H9 (cell line): ENCODE measurements at regions not wholly inside any gene's neighbourhood (a gene's known extent, or its start where the extent isn't known, plus 50 kb on each side); places are given as distances from the start of the nearest gene placed in this dataset.

ENCODE experiments used
- DNase-seq: peaks from one replicate; pipeline ENCODE4 v3.0.0-alpha.2; 2017
- H2AFZ ChIP-seq: one replicate; pipeline ENCODE4 v1.6.1; 2013; ENCODE audit warnings: mild to moderate bottlenecking, low read length, control low read depth, moderate library complexity
- H2AK5ac ChIP-seq: 2 replicates; pipeline ENCODE4 v1.6.1; 2013; ENCODE audit warnings: low read length, control low read depth, mixed read lengths; ENCODE audit not compliant: insufficient read length
- H2BK120ac ChIP-seq: one replicate; pipeline ENCODE4 v1.6.1; 2013; ENCODE audit warnings: low read depth, mild to moderate bottlenecking, low read length, control low read depth, inconsistent platforms; ENCODE audit not compliant: poor library complexity, severe bottlenecking
- H2BK12ac ChIP-seq: 2 replicates; pipeline ENCODE4 v1.6.1; 2013; ENCODE audit warnings: low read length, control low read depth, mixed read lengths, low read depth; ENCODE audit not compliant: insufficient read length
- H2BK15ac ChIP-seq: 2 replicates; pipeline ENCODE4 v1.6.1; 2013; ENCODE audit warnings: low read depth, low read length, control low read depth
- H2BK20ac ChIP-seq: one replicate; pipeline ENCODE4 v1.6.1; 2013; ENCODE audit warnings: low read depth, mild to moderate bottlenecking, low read length, control low read depth, inconsistent platforms; ENCODE audit not compliant: poor library complexity, severe bottlenecking
- H2BK5ac ChIP-seq: 2 replicates; pipeline ENCODE4 v1.6.1; 2013; ENCODE audit warnings: low read length, control low read depth, mixed read lengths; ENCODE audit not compliant: insufficient read length
- H3K14ac ChIP-seq: 2 replicates; pipeline ENCODE4 v1.6.1; 2013; ENCODE audit warnings: low read length, control low read depth; ENCODE audit not compliant: insufficient read depth
- H3K18ac ChIP-seq: 2 replicates; pipeline ENCODE4 v1.6.1; 2013; ENCODE audit warnings: low read depth, mild to moderate bottlenecking, mixed read lengths, low read length, control low read depth; ENCODE audit not compliant: insufficient read length
- H3K23ac ChIP-seq: 2 replicates; pipeline ENCODE4 v1.6.1; 2013; ENCODE audit warnings: low read length, control low read depth, mixed read lengths, low read depth; ENCODE audit not compliant: insufficient read length
- H3K23me2 ChIP-seq: 2 replicates; pipeline ENCODE4 v1.6.1; 2013; ENCODE audit warnings: low read depth, mild to moderate bottlenecking, mixed read lengths, low read length, control low read depth; ENCODE audit not compliant: insufficient read length, poor library complexity, severe bottlenecking
- H3K27ac ChIP-seq: 2 replicates; pipeline ENCODE4 v1.5.1; 2013; ENCODE audit warnings: low read length, control low read depth, mixed read lengths, low read depth; ENCODE audit not compliant: insufficient read length
- H3K27me3 ChIP-seq: 2 replicates; pipeline ENCODE4 v1.6.1; 2013; ENCODE audit warnings: low read length, control low read depth, inconsistent platforms; ENCODE audit not compliant: insufficient read depth
- H3K4ac ChIP-seq: 2 replicates; pipeline ENCODE4 v1.6.1; 2013; ENCODE audit warnings: low read depth, mild to moderate bottlenecking, control low read depth, inconsistent platforms, low read length, moderate library complexity
- H3K4me1 ChIP-seq: 2 replicates; pipeline ENCODE4 v1.6.1; 2013; ENCODE audit warnings: low read length, control low read depth, inconsistent platforms; ENCODE audit not compliant: insufficient read depth
- H3K4me2 ChIP-seq: 2 replicates; pipeline ENCODE4 v1.6.1; 2013; ENCODE audit warnings: low read length, control low read depth, mixed read lengths; ENCODE audit not compliant: insufficient read length, insufficient read depth
- H3K56ac ChIP-seq: 2 replicates; pipeline ENCODE4 v1.6.1; 2013; ENCODE audit warnings: low read depth, mild to moderate bottlenecking, mixed read lengths, low read length, control low read depth; ENCODE audit not compliant: insufficient read length
- H3K79me1 ChIP-seq: 2 replicates; pipeline ENCODE4 v1.6.1; 2013; ENCODE audit warnings: low read depth, mild to moderate bottlenecking, moderate library complexity, low read length, control low read depth, inconsistent platforms; ENCODE audit not compliant: insufficient read depth, poor library complexity, severe bottlenecking
- H3K79me2 ChIP-seq: 2 replicates; pipeline ENCODE4 v1.6.1; 2013; ENCODE audit warnings: low read length, control low read depth, inconsistent platforms; ENCODE audit not compliant: insufficient read depth
- H3K9ac ChIP-seq: 2 replicates; pipeline ENCODE4 v1.6.1; 2013; ENCODE audit warnings: low read length, control low read depth, mixed read lengths; ENCODE audit not compliant: insufficient read length; ENCODE audit errors: extremely low read depth
- H3K9me3 ChIP-seq: one replicate; pipeline ENCODE4 v1.6.1; 2013; ENCODE audit warnings: low read depth, low read length, inconsistent platforms; ENCODE audit not compliant: control insufficient read depth
- H3T11ph ChIP-seq: one replicate; pipeline ENCODE4 v1.6.1; 2013; ENCODE audit warnings: mild to moderate bottlenecking, low read length, control low read depth, inconsistent platforms
- H4K20me1 ChIP-seq: one replicate; pipeline ENCODE4 v1.6.1; 2013; ENCODE audit not compliant: control insufficient read depth, insufficient read length, insufficient read depth
- H4K5ac ChIP-seq: 2 replicates; pipeline ENCODE4 v1.6.1; 2013; ENCODE audit warnings: low read depth, mild to moderate bottlenecking, mixed read lengths, low read length, control low read depth; ENCODE audit not compliant: insufficient read length
- H4K8ac ChIP-seq: replicated peaks from 2 replicates; pipeline ENCODE4 v1.6.1; 2013; ENCODE audit warnings: low read length, control low read depth, mixed read lengths, low read depth; ENCODE audit not compliant: insufficient read length
- H4K91ac ChIP-seq: 2 replicates; pipeline ENCODE4 v1.6.1; 2013; ENCODE audit warnings: low read depth, mild to moderate bottlenecking, moderate library complexity, mixed read lengths, low read length, control low read depth; ENCODE audit not compliant: insufficient read length
- H3K27ac Mint-ChIP-seq, 3 experiments: 2 replicates in 2 of 3; 3 replicates in 1 of 3; pipeline ENCODE4 v1.8.0; 2020 to 2021; ENCODE audit warnings: mixed read lengths in 3 of 3, mild to moderate bottlenecking in 1 of 3, moderate library complexity in 1 of 3
- H3K27me3 Mint-ChIP-seq: 2 replicates; pipeline ENCODE4 v1.8.0; 2021; ENCODE audit warnings: low read depth, mild to moderate bottlenecking, moderate library complexity, mixed read lengths
- H3K36me3 Mint-ChIP-seq, 3 experiments: 2 replicates in 2 of 3; 3 replicates in 1 of 3; pipeline ENCODE4 v1.8.0; 2020 to 2021; ENCODE audit warnings: low read depth in 3 of 3, mixed read lengths in 3 of 3; ENCODE audit not compliant: insufficient read depth in 1 of 3
- H3K4me1 Mint-ChIP-seq, 2 experiments: 2 replicates each; pipeline ENCODE4 v1.8.0; 2020; ENCODE audit warnings: mixed read lengths in 2 of 2
- H3K4me3 Mint-ChIP-seq, 2 experiments: 2 replicates in 1 of 2; 3 replicates in 1 of 2; pipeline ENCODE4 v1.8.0; 2020 to 2021; ENCODE audit warnings: mild to moderate bottlenecking in 2 of 2, mixed read lengths in 2 of 2, moderate library complexity in 1 of 2
- H3K9me3 Mint-ChIP-seq, 2 experiments: 2 replicates in 1 of 2; 3 replicates in 1 of 2; pipeline ENCODE4 v1.8.0; 2020; ENCODE audit warnings: mild to moderate bottlenecking in 2 of 2, mixed read lengths in 2 of 2, moderate library complexity in 1 of 2
- WGBS: extraction: QIAGEN DNeasy Blood & Tissue Kit; methylation state at CpG from one replicate; pipeline ENCODE4 v1.1.7; 2013; ENCODE audit warnings: missing lambda C conversion rate, low lambda C conversion rate, mixed read lengths; ENCODE audit not compliant: insufficient read length; ENCODE audit errors: extremely low coverage; 5-methylcytosine and 5-hydroxymethylcytosine counted together
- TF ChIP-seq, protein P1 (sequence below): fragments of 200-600 bp; sonication (generic); conservative IDR thresholded peaks from 3 replicates; pipeline ENCODE4 v1.8.0; 2021; ENCODE audit warnings: antibody characterized with exemption, mild to moderate bottlenecking

DNA sequence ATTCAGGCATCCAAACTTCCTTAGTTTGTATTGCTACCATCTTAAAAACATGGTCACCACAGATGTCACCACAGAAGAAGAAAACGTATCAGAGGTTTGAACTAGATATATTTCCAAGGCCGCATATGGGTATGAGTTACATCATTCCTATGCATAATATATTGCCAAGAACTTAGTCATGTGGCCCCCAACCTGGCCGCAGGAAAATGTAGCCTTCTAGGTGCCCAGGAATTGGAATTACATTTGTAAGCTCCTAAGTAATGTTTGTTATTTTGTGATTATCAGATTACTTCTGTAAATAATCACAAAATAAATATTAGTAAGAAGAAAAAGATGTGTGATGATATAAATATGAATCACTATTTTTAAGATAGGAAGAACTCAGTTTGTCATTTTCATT is 351.4 kb downstream of the ISL1 start:
- H2BK15ac ChIP-seq = no peak overlapping the region
- no peaks in the 10 kb centered on the region for H3K79me2 ChIP-seq
- H3K4me1 Mint-ChIP-seq = peaks cover 9 to 14% of the 10 kb centered on the region in 2 experiments
- no peak overlapping the region for H2BK5ac ChIP-seq
- H3T11ph ChIP-seq = no peak overlapping the region
- H3K4me3 Mint-ChIP-seq = no peak overlapping the region
- DNase-seq = no peak
- TF ChIP-seq, protein P1, sequence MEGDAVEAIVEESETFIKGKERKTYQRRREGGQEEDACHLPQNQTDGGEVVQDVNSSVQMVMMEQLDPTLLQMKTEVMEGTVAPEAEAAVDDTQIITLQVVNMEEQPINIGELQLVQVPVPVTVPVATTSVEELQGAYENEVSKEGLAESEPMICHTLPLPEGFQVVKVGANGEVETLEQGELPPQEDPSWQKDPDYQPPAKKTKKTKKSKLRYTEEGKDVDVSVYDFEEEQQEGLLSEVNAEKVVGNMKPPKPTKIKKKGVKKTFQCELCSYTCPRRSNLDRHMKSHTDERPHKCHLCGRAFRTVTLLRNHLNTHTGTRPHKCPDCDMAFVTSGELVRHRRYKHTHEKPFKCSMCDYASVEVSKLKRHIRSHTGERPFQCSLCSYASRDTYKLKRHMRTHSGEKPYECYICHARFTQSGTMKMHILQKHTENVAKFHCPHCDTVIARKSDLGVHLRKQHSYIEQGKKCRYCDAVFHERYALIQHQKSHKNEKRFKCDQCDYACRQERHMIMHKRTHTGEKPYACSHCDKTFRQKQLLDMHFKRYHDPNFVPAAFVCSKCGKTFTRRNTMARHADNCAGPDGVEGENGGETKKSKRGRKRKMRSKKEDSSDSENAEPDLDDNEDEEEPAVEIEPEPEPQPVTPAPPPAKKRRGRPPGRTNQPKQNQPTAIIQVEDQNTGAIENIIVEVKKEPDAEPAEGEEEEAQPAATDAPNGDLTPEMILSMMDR = no peak
- H3K4me2 ChIP-seq = no peak overlapping the region
- H2BK12ac ChIP-seq = no peak overlapping the region
- H2BK120ac ChIP-seq = no peak overlapping the region
- peaks cover 1% of the 10 kb centered on the region; the same call in 1 of the 2 replicates for H3K27me3 Mint-ChIP-seq
- H3K18ac ChIP-seq = no peak overlapping the region
- WGBS = no CpG with 5 or more reads among the region's 3 CpGs
- H3K27ac ChIP-seq = no peak overlapping the region
- H4K20me1 ChIP-seq = no peaks in the 10 kb centered on the region
- no peaks in the 10 kb centered on the region for H3K9me3 ChIP-seq
- H4K5ac ChIP-seq = no peak overlapping the region
- H4K91ac ChIP-seq = no peak overlapping the region
- H3K9ac ChIP-seq = no peak overlapping the region
- H3K27ac Mint-ChIP-seq = no peak overlapping the region
- peaks cover 6 to 8% of the 10 kb centered on the region in 2 experiments; a peak in 3 of 5 replicates for H3K9me3 Mint-ChIP-seq
- H3K36me3 Mint-ChIP-seq = peaks cover 0 to 4% (median 0%) of the 10 kb centered on the region in 3 experiments; a peak in 1 of 7 replicates
- no peak overlapping the region for H3K23ac ChIP-seq
- H2BK20ac ChIP-seq = no peak overlapping the region
- H2AFZ ChIP-seq = no peak overlapping the region
- no peak overlapping the region for H3K14ac ChIP-seq
- H3K27me3 ChIP-seq = no peaks in the 10 kb centered on the region; the same call in 1 of the 2 replicates
- H3K79me1 ChIP-seq = no peaks in the 10 kb centered on the region
- no peak overlapping the region for H3K4ac ChIP-seq
- no peaks in the 10 kb centered on the region for H3K23me2 ChIP-seq
- H3K4me1 ChIP-seq = no peaks in the 10 kb centered on the region
- H4K8ac ChIP-seq = no peak overlapping the region
- no peak overlapping the region for H3K56ac ChIP-seq
- H2AK5ac ChIP-seq = no peak overlapping the region
